Loucy (cell line): ENCODE measurements at regions not wholly inside any gene's neighbourhood (a gene's known extent, or its start where the extent isn't known, plus 50 kb on each side); places are given as distances from the start of the nearest gene placed in this dataset.

Source experiments
- H2AFZ ChIP-seq: fragments of 200-600 bp; sonication (generic); 2 replicates; pipeline ENCODE4 v1.6.0; 2016; ENCODE audit warnings: antibody characterized with exemption, mild to moderate bottlenecking, low read length, moderate library complexity
- H3F3A ChIP-seq: fragments of 200-600 bp; 2 replicates; pipeline ENCODE4 v1.6.0; 2016; ENCODE audit warnings: antibody characterized with exemption, low read depth, mild to moderate bottlenecking
- H3K27me3 ChIP-seq: fragments of 200-600 bp; sonication (generic); 2 replicates; pipeline ENCODE4 v1.6.1; 2014; ENCODE audit warnings: low read length, mild to moderate bottlenecking; ENCODE audit not compliant: insufficient read depth, poor library complexity, severe bottlenecking
- H3K36me3 ChIP-seq: fragments of 200-600 bp; sonication (generic); 2 replicates; pipeline ENCODE4 v1.6.1; 2016; ENCODE audit warnings: low read length; ENCODE audit not compliant: insufficient read depth
- H3K4me1 ChIP-seq: fragments of 200-600 bp; sonication (generic); 2 replicates; pipeline ENCODE4 v1.5.1; 2014; ENCODE audit warnings: low read length, mild to moderate bottlenecking; ENCODE audit not compliant: insufficient read depth, poor library complexity, severe bottlenecking
- H3K4me2 ChIP-seq: fragments of 200-600 bp; sonication (generic); 2 replicates; pipeline ENCODE4 v1.6.0; 2014; ENCODE audit warnings: antibody characterized with exemption, low read length, low read depth, mild to moderate bottlenecking; ENCODE audit not compliant: poor library complexity, severe bottlenecking
- H3K4me3 ChIP-seq: fragments of 200-600 bp; sonication (generic); 2 replicates; pipeline ENCODE4 v1.5.1; 2014; ENCODE audit warnings: low read length, mild to moderate bottlenecking, mixed read lengths; ENCODE audit not compliant: poor library complexity, severe bottlenecking
- H3K79me2 ChIP-seq: fragments of 200-600 bp; sonication (generic); 2 replicates; pipeline ENCODE4 v1.6.1; 2014; ENCODE audit warnings: low read length; ENCODE audit not compliant: insufficient read depth
- H3K9ac ChIP-seq: fragments of 200-600 bp; sonication (generic); 2 replicates; pipeline ENCODE4 v1.6.0; 2014; ENCODE audit warnings: mild to moderate bottlenecking, low read depth, low read length, moderate library complexity; ENCODE audit not compliant: poor library complexity, severe bottlenecking
- H3K9me2 ChIP-seq: fragments of 200-600 bp; sonication (generic); replicated peaks from 2 replicates; pipeline ENCODE4 v1.6.1; 2016; ENCODE audit warnings: low read depth, low read length, mixed read lengths
- H3K9me3 ChIP-seq: fragments of 200-600 bp; sonication (generic); 2 replicates; pipeline ENCODE4 v1.6.1; 2014; ENCODE audit warnings: mild to moderate bottlenecking, antibody characterized with exemption, low read length, low read depth; ENCODE audit not compliant: insufficient read depth
- H4K20me1 ChIP-seq: fragments of 200-600 bp; sonication (generic); 2 replicates; pipeline ENCODE4 v1.6.0; 2014; ENCODE audit warnings: antibody characterized with exemption, low read length, mild to moderate bottlenecking; ENCODE audit not compliant: insufficient read depth, poor library complexity, severe bottlenecking
- CTCF ChIP-seq: fragments of 200-600 bp; sonication (generic); conservative IDR thresholded peaks from 2 replicates; pipeline ENCODE4 v1.5.1; 2014; ENCODE audit warnings: mild to moderate bottlenecking, antibody characterized with exemption, low read length
- EZH2phosphoT487 ChIP-seq: fragments of 200-600 bp; IDR thresholded peaks from 2 replicates; pipeline ENCODE4 v1.6.1; 2018; ENCODE audit warnings: antibody characterized with exemption, mild to moderate bottlenecking, moderate library complexity, borderline replicate concordance

- no peaks in the 10 kb centered on the region for H4K20me1 ChIP-seq
- no peaks in the 10 kb centered on the region for H3K4me1 ChIP-seq
- H3K9me2 ChIP-seq: no peaks in the 10 kb centered on the region
- no peaks in the 10 kb centered on the region for H3K9me3 ChIP-seq
- H3F3A ChIP-seq: no peaks in the 10 kb centered on the region
- no peaks in the 10 kb centered on the region for H3K79me2 ChIP-seq
- H2AFZ ChIP-seq: no peak overlapping the region
- no peak overlapping the region for H3K9ac ChIP-seq
- H3K4me2 ChIP-seq: no peak overlapping the region
- no peak for TF ChIP-seq EZH2phosphoT487
- no peak for TF ChIP-seq CTCF
- H3K4me3 ChIP-seq: no peak overlapping the region
- peaks cover 6% of the 10 kb centered on the region; the same call in 1 of the 2 replicates for H3K36me3 ChIP-seq
- H3K27me3 ChIP-seq: no peaks in the 10 kb centered on the region
Observed at GRCh38 chr22:26777156-26777801, 119.9 kb downstream of the MIAT start.

GRCh38 chr22:26778372-26778771 is 121.0 kb downstream of the MIAT start:
- Histone ChIP-seq H4K20me1 (no peaks in the 10 kb centered on the region), H3K4me2 (no peak overlapping the region), H3K9me3 (no peaks in the 10 kb centered on the region), H3F3A (no peaks in the 10 kb centered on the region), H2AFZ (no peak overlapping the region), H3K4me3 (no peak overlapping the region), H3K36me3 (peaks cover 6% of the 10 kb centered on the region; the same call in 1 of the 2 replicates), H3K9ac (no peak overlapping the region), H3K9me2 (no peaks in the 10 kb centered on the region), H3K79me2 (no peaks in the 10 kb centered on the region), H3K27me3 (no peaks in the 10 kb centered on the region), H3K4me1 (no peaks in the 10 kb centered on the region)
- TF ChIP-seq CTCF: no peak

GRCh38 chr22:26779108-26779507 is 121.7 kb downstream of the MIAT start:
- Histone ChIP-seq H3K9ac (no peak overlapping the region), H2AFZ (no peak overlapping the region)
- TF ChIP-seq CTCF (no peak), EZH2phosphoT487 (no peak)

More at GRCh38 chr22:26779108-26779507, 121.7 kb downstream of the MIAT start:
- Histone ChIP-seq H3F3A (no peaks in the 10 kb centered on the region), H3K79me2 (no peaks in the 10 kb centered on the region), H3K27me3 (no peaks in the 10 kb centered on the region), H3K9me2 (no peaks in the 10 kb centered on the region), H3K4me1 (no peaks in the 10 kb centered on the region), H3K4me2 (no peak overlapping the region), H3K9me3 (no peaks in the 10 kb centered on the region), H3K36me3 (peaks cover 6% of the 10 kb centered on the region; the same call in 1 of the 2 replicates), H4K20me1 (no peaks in the 10 kb centered on the region), H3K4me3 (no peak overlapping the region)
